Neural progenitor cell (in vitro differentiated cells): ENCODE measurements at regions not wholly inside any gene's neighbourhood (a gene's known extent, or its start where the extent isn't known, plus 50 kb on each side); places are given as distances from the start of the nearest gene placed in this dataset.

ENCODE experiments used
- CTCF ChIP-seq: fragments of 200-600 bp; sonication (generic); IDR thresholded peaks from 2 replicates; pipeline ENCODE4 v1.5.1; 2017; ENCODE audit warnings: antibody characterized with exemption, mild to moderate bottlenecking
- EZH2 ChIP-seq: fragments of 200-600 bp; sonication (generic); IDR thresholded peaks from 2 replicates; pipeline ENCODE4 v1.6.1; 2017; ENCODE audit warnings: antibody characterized with exemption, mild to moderate bottlenecking, moderate library complexity

GRCh38 chr5:4208537-4208936, 612.9 kb downstream of the IRX1 start:
- TF ChIP-seq CTCF (no peak), EZH2 (no peak)
